ENCODE measurements at regions not wholly inside any gene's neighbourhood (a gene's known extent, or its start where the extent isn't known, plus 50 kb on each side); places are given as distances from the start of the nearest gene placed in this dataset.

DNA sequence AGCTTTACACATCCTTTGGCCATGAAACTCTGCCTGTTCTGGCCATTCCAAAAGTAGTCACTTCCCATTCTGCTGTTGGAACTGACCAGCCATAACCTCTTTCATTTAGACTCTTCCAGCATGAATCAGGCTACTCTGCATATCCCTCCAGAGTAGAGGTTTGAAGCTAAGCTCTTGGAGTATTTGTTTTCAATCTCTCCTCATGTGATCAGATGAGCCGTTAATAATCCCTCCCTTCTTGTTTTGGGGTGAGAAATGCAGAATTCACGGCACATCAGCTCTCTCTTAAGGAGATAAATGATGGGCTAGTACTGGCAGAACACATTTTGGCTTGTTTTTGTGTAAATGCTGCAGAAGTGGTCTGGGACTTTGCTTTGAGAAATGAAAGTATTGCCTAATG, 519.9 kb downstream of the PCDH17 start:
- no peak overlapping the region for H3K4me2 ChIP-seq (ENCODE audit: low read length)
- H3K27ac ChIP-seq (ENCODE audit: low read depth, low read length) = no peak overlapping the region
- no peaks in the 10 kb centered on the region for H3K79me1 ChIP-seq (ENCODE audit: low read length)
- no peaks in the 10 kb centered on the region for H3K4me1 ChIP-seq (ENCODE audit: control insufficient read depth in 1 of 2, insufficient read depth in 2 of 2, low read length in 2 of 2)
- H3K36me3 ChIP-seq (ENCODE audit: control insufficient read depth in 1 of 2, insufficient read depth in 2 of 2, low read length in 2 of 2) = no peaks in the 10 kb centered on the region
- no peak overlapping the region for H2AK5ac ChIP-seq (ENCODE audit: low read length)
- H3K79me2 ChIP-seq (ENCODE audit: control insufficient read depth, insufficient read depth, low read length, poor library complexity) = no peaks in the 10 kb centered on the region
- H3K4me3 ChIP-seq (ENCODE audit: low read depth, low read length) = no peak overlapping the region
- no peak overlapping the region for H2AFZ ChIP-seq (ENCODE audit: insufficient read depth, low read length, poor library complexity)
- no peak overlapping the region for H3K23ac ChIP-seq (ENCODE audit: low read length)
- no peak overlapping the region for H2BK120ac ChIP-seq (ENCODE audit: insufficient read depth, low read length, poor library complexity)
- no peaks in the 10 kb centered on the region for H3K9me3 ChIP-seq (ENCODE audit: insufficient read depth, low read depth, low read length)
- H4K12ac ChIP-seq (ENCODE audit: low read depth, low read length) = no peak overlapping the region
- H2BK5ac ChIP-seq (ENCODE audit: low read depth, low read length, poor library complexity) = no peak overlapping the region
- H3K18ac ChIP-seq (ENCODE audit: low read length) = no peak overlapping the region
- H3K14ac ChIP-seq (ENCODE audit: low read length) = no peak overlapping the region
- no peak for DNase-seq
- H2BK12ac ChIP-seq (ENCODE audit: low read length) = no peak overlapping the region
- H3K4ac ChIP-seq (ENCODE audit: low read depth, low read length) = no peak overlapping the region
- H4K8ac ChIP-seq (ENCODE audit: low read depth, low read length) = no peak overlapping the region
- H3K27me3 ChIP-seq (ENCODE audit: insufficient read depth, low read length) = no peaks in the 10 kb centered on the region
- no CpG with 5 or more reads among the region's 2 CpGs for WGBS (ENCODE audit: extremely low coverage, insufficient coverage, insufficient read length)
- no peak overlapping the region for H3K9ac ChIP-seq (ENCODE audit: low read length)
- no peak overlapping the region for H4K91ac ChIP-seq (ENCODE audit: low read depth, low read length)

DNA sequence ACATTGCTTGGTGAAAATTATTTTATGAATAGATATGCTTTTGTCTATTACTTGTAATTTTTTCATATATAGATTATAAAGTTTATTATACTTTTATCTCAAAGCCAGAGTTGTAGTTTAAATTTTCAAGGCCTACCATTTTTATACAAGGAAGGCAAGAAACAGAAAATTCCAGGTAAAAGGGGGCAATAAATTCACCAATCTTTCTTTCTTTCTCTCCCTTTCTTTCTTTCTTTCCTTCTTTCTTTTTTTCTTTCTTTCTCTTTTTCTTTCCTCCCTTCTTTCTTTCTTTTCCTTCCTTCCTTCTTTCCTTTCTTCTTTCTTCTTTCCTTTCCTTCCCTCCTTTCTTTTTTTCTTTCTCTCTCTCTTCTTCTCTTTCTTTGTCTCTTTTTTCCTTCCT, 529.4 kb downstream of the PCDH17 start:
- Histone ChIP-seq H3K4me1 (ENCODE audit: control insufficient read depth in 1 of 2, insufficient read depth in 2 of 2, low read length in 2 of 2) (no peaks in the 10 kb centered on the region), H3K79me1 (ENCODE audit: low read length) (no peaks in the 10 kb centered on the region), H3K4me2 (ENCODE audit: low read length) (no peak overlapping the region), H4K12ac (ENCODE audit: low read depth, low read length) (no peak overlapping the region), H4K91ac (ENCODE audit: low read depth, low read length) (no peak overlapping the region), H3K14ac (ENCODE audit: low read length) (no peak overlapping the region), H3K4me3 (ENCODE audit: low read depth, low read length) (no peak overlapping the region), H4K8ac (ENCODE audit: low read depth, low read length) (no peak overlapping the region), H2AK5ac (ENCODE audit: low read length) (no peak overlapping the region), H3K27me3 (ENCODE audit: insufficient read depth, low read length) (no peaks in the 10 kb centered on the region), H3K18ac (ENCODE audit: low read length) (no peak overlapping the region), H3K27ac (ENCODE audit: low read depth, low read length) (no peak overlapping the region), H3K79me2 (ENCODE audit: control insufficient read depth, insufficient read depth, low read length, poor library complexity) (no peaks in the 10 kb centered on the region), H3K9me3 (ENCODE audit: insufficient read depth, low read depth, low read length) (no peaks in the 10 kb centered on the region), H2AFZ (ENCODE audit: insufficient read depth, low read length, poor library complexity) (no peak overlapping the region), H2BK120ac (ENCODE audit: insufficient read depth, low read length, poor library complexity) (no peak overlapping the region), H3K23ac (ENCODE audit: low read length) (no peak overlapping the region), H3K36me3 (ENCODE audit: control insufficient read depth in 1 of 2, insufficient read depth in 2 of 2, low read length in 2 of 2) (no peaks in the 10 kb centered on the region), H2BK12ac (ENCODE audit: low read length) (no peak overlapping the region), H3K9ac (ENCODE audit: low read length) (no peak overlapping the region), H3K4ac (ENCODE audit: low read depth, low read length) (no peak overlapping the region), H2BK5ac (ENCODE audit: low read depth, low read length, poor library complexity) (no peak overlapping the region)
- DNase-seq = no peak

GRCh38 chr13:58165617-58166016, 534.1 kb downstream of the PCDH17 start:
- no peaks in the 10 kb centered on the region for H3K9me3 ChIP-seq (ENCODE audit: insufficient read depth, low read depth, low read length)
- H3K9ac ChIP-seq (ENCODE audit: low read length) = no peak overlapping the region
- H3K79me2 ChIP-seq (ENCODE audit: control insufficient read depth, insufficient read depth, low read length, poor library complexity) = no peaks in the 10 kb centered on the region
- H3K27ac ChIP-seq (ENCODE audit: low read depth, low read length) = no peak overlapping the region
- no peak overlapping the region for H3K4ac ChIP-seq (ENCODE audit: low read depth, low read length)
- H2BK120ac ChIP-seq (ENCODE audit: insufficient read depth, low read length, poor library complexity) = no peak overlapping the region
- H4K12ac ChIP-seq (ENCODE audit: low read depth, low read length) = no peak overlapping the region
- H3K18ac ChIP-seq (ENCODE audit: low read length) = no peak overlapping the region
- H2BK12ac ChIP-seq (ENCODE audit: low read length) = no peak overlapping the region
- H3K4me3 ChIP-seq (ENCODE audit: low read depth, low read length) = no peak overlapping the region
- H3K27me3 ChIP-seq (ENCODE audit: insufficient read depth, low read length) = no peaks in the 10 kb centered on the region
- no peak overlapping the region for H4K8ac ChIP-seq (ENCODE audit: low read depth, low read length)
- no peak overlapping the region for H2AK5ac ChIP-seq (ENCODE audit: low read length)
- H4K91ac ChIP-seq (ENCODE audit: low read depth, low read length) = no peak overlapping the region
- H3K79me1 ChIP-seq (ENCODE audit: low read length) = no peaks in the 10 kb centered on the region
- H3K14ac ChIP-seq (ENCODE audit: low read length) = no peak overlapping the region
- no peak for DNase-seq
- no peak overlapping the region for H2BK5ac ChIP-seq (ENCODE audit: low read depth, low read length, poor library complexity)
- WGBS (ENCODE audit: extremely low coverage, insufficient coverage, insufficient read length) = no CpG with 5 or more reads among the region's 4 CpGs
- H2AFZ ChIP-seq (ENCODE audit: insufficient read depth, low read length, poor library complexity) = no peak overlapping the region
- H3K36me3 ChIP-seq (ENCODE audit: control insufficient read depth in 1 of 2, insufficient read depth in 2 of 2, low read length in 2 of 2) = no peaks in the 10 kb centered on the region
- H3K23ac ChIP-seq (ENCODE audit: low read length) = no peak overlapping the region
- H3K4me2 ChIP-seq (ENCODE audit: low read length) = no peak overlapping the region
- H3K4me1 ChIP-seq (ENCODE audit: control insufficient read depth in 1 of 2, insufficient read depth in 2 of 2, low read length in 2 of 2) = no peaks in the 10 kb centered on the region

- no peaks in the 10 kb centered on the region for H3K36me3 ChIP-seq (ENCODE audit: control insufficient read depth in 1 of 2, insufficient read depth in 2 of 2, low read length in 2 of 2)
- no peak overlapping the region for H4K12ac ChIP-seq (ENCODE audit: low read depth, low read length)
- H3K18ac ChIP-seq (ENCODE audit: low read length) = no peak overlapping the region
- no peaks in the 10 kb centered on the region for H3K4me1 ChIP-seq (ENCODE audit: control insufficient read depth in 1 of 2, insufficient read depth in 2 of 2, low read length in 2 of 2)
- H2BK120ac ChIP-seq (ENCODE audit: insufficient read depth, low read length, poor library complexity) = no peak overlapping the region
- no peak overlapping the region for H3K9ac ChIP-seq (ENCODE audit: low read length)
- no peak overlapping the region for H2AK5ac ChIP-seq (ENCODE audit: low read length)
- H3K4ac ChIP-seq (ENCODE audit: low read depth, low read length) = no peak overlapping the region
- no peak overlapping the region for H2BK5ac ChIP-seq (ENCODE audit: low read depth, low read length, poor library complexity)
- H3K4me2 ChIP-seq (ENCODE audit: low read length) = no peak overlapping the region
- no peak overlapping the region for H3K27ac ChIP-seq (ENCODE audit: low read depth, low read length)
- H3K14ac ChIP-seq (ENCODE audit: low read length) = no peak overlapping the region
- no peaks in the 10 kb centered on the region for H3K27me3 ChIP-seq (ENCODE audit: insufficient read depth, low read length)
- no peak overlapping the region for H3K4me3 ChIP-seq (ENCODE audit: low read depth, low read length)
- no peak overlapping the region for H3K23ac ChIP-seq (ENCODE audit: low read length)
- H3K79me1 ChIP-seq (ENCODE audit: low read length) = no peaks in the 10 kb centered on the region
- WGBS (ENCODE audit: extremely low coverage, insufficient coverage, insufficient read length) = no CpG with 5 or more reads among the region's 3 CpGs
- peaks cover 2% of the 10 kb centered on the region for H3K9me3 ChIP-seq (ENCODE audit: insufficient read depth, low read depth, low read length)
- H2BK12ac ChIP-seq (ENCODE audit: low read length) = no peak overlapping the region
- no peak overlapping the region for H2AFZ ChIP-seq (ENCODE audit: insufficient read depth, low read length, poor library complexity)
- no peak overlapping the region for H4K91ac ChIP-seq (ENCODE audit: low read depth, low read length)
- H4K8ac ChIP-seq (ENCODE audit: low read depth, low read length) = no peak overlapping the region
- DNase-seq = no peak
- H3K79me2 ChIP-seq (ENCODE audit: control insufficient read depth, insufficient read depth, low read length, poor library complexity) = no peaks in the 10 kb centered on the region
These were observed 549.6 kb downstream of the PCDH17 start for GRCh38 chr13:58181111-58181510.

- WGBS (ENCODE audit: extremely low coverage, insufficient coverage, insufficient read length) = no CpG with 5 or more reads among the region's 4 CpGs
These were observed 556.3 kb downstream of the PCDH17 start for GRCh38 chr13:58187881-58188280.

More at GRCh38 chr13:58187881-58188280, 556.3 kb downstream of the PCDH17 start:
- Histone ChIP-seq H3K79me2 (ENCODE audit: control insufficient read depth, insufficient read depth, low read length, poor library complexity) (no peaks in the 10 kb centered on the region), H3K14ac (ENCODE audit: low read length) (no peak overlapping the region), H2BK12ac (ENCODE audit: low read length) (no peak overlapping the region), H3K27me3 (ENCODE audit: insufficient read depth, low read length) (no peaks in the 10 kb centered on the region), H3K23ac (ENCODE audit: low read length) (no peak overlapping the region), H3K9ac (ENCODE audit: low read length) (no peak overlapping the region), H2AFZ (ENCODE audit: insufficient read depth, low read length, poor library complexity) (no peak overlapping the region), H3K27ac (ENCODE audit: low read depth, low read length) (no peak overlapping the region), H3K4ac (ENCODE audit: low read depth, low read length) (no peak overlapping the region), H2AK5ac (ENCODE audit: low read length) (no peak overlapping the region), H3K36me3 (ENCODE audit: control insufficient read depth in 1 of 2, insufficient read depth in 2 of 2, low read length in 2 of 2) (no peaks in the 10 kb centered on the region), H4K91ac (ENCODE audit: low read depth, low read length) (no peak overlapping the region), H3K4me1 (ENCODE audit: control insufficient read depth in 1 of 2, insufficient read depth in 2 of 2, low read length in 2 of 2) (no peaks in the 10 kb centered on the region), H3K18ac (ENCODE audit: low read length) (no peak overlapping the region), H2BK5ac (ENCODE audit: low read depth, low read length, poor library complexity) (no peak overlapping the region), H3K4me2 (ENCODE audit: low read length) (no peak overlapping the region), H3K79me1 (ENCODE audit: low read length) (no peaks in the 10 kb centered on the region), H4K12ac (ENCODE audit: low read depth, low read length) (no peak overlapping the region), H3K4me3 (ENCODE audit: low read depth, low read length) (no peak overlapping the region), H4K8ac (ENCODE audit: low read depth, low read length) (no peak overlapping the region), H3K9me3 (ENCODE audit: insufficient read depth, low read depth, low read length) (no peaks in the 10 kb centered on the region), H2BK120ac (ENCODE audit: insufficient read depth, low read length, poor library complexity) (no peak overlapping the region)
- no peak for DNase-seq

Measured in trophoblast cell (in vitro differentiated cells and primary cell).